GM21515 (cell line): ENCODE measurements at regions not wholly inside any gene's neighbourhood (a gene's known extent, or its start where the extent isn't known, plus 50 kb on each side); places are given as distances from the start of the nearest gene placed in this dataset.
A peak's percentile ranks its signal among the peaks of the same experiment; 100 is the strongest.

Experiments used
- ATAC-seq: cut with Tn5 transposase; IDR thresholded peaks from one replicate; pipeline ENCODE4 v1.9.1; 2021; ENCODE audit not compliant: unreplicated experiment

DNA sequence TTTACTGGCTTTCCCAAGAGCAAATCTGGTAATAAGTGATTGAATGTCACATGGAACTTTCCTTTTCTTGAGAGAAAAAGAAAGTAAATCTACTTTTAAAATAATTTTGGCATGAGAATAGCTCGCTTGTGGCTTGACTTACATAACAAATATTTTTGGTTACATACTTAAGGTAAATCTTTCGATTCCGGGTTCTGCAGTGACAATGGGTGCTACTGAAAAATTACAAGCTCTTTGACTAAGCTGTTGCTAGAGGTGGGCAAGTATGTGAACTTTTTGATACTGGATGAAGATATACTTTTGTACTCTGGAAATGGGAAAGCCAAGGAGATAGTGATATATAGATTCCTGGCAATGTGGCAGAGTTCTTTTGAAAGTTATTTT is 51.9 kb upstream of the OTOL1 start:
- ATAC-seq = no peak

DNA sequence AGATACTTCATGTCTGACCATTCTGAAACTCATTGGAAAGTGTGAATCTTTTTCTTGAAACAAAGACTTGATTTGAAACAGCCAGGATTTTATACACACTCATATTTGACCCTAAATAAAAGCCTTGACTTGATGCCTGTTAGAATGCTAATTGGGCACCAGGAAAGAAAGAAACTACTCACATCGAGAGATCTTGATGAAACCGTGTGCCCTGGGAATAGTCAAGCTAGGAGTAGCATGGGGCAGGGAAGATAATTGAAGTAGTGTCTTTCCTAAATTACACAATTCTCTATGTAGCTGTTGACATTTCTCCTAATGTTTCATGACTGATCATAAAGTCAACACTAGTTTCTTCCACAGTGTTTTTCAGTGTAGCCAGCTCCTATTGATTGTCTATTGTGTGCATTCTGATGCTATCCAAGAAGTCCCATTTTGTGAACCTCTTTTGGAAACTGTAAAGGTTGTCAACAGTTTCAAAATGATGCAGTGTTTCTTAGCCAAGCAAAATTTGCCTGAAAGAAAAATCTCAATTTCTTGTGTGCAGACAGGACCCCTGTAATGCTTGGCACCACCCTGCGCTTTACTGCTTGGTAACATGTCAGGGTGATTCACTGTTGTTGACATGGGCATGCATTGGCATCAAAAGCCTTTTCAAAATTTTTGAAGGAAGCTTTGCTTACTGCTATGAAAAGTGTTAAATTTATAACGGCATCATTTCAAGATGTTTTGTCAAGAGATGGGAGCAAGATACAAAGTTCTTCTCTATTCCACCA is 52.5 kb upstream of the OTOL1 start:
- ATAC-seq = no peak

DNA sequence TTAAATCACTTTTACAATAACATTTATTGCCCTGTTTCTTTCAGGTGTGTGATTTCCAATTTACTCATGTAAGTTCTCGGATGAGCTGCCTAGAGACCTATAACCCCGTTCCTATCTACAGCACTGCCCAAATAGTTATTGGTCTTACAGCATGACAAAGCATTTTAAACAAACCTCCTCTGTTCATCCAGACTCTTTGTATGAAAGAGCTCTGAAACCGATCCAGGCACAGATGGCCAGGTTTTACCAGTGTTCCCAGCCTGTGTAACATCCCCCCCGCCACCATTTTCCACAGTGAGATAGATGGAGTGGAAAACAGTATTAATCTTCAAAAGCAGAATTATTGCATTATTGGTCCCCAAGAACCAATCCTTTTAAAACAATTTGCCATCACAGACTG is 59.0 kb upstream of the SPTSSB start:
- ATAC-seq = no peak

DNA sequence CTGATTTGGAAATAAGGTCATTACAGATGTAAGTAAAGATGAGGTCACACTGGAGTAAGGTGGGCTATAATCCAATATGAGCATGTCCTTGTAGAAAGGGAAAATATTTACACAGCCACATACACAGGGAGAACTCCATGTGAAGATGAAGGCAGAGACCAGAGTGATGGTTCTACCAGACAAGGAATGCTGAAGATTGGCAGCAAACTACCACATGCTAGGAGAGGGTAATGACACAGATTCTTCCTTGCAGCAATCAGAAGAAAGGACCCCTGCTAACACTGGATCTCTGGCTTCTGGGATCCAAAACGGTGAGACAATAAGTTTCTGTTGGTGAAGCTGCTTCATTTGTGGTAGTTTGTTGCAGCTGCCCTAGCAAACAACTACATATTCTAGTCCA is 56.0 kb upstream of the SPTSSB start:
- ATAC-seq = no peak

DNA sequence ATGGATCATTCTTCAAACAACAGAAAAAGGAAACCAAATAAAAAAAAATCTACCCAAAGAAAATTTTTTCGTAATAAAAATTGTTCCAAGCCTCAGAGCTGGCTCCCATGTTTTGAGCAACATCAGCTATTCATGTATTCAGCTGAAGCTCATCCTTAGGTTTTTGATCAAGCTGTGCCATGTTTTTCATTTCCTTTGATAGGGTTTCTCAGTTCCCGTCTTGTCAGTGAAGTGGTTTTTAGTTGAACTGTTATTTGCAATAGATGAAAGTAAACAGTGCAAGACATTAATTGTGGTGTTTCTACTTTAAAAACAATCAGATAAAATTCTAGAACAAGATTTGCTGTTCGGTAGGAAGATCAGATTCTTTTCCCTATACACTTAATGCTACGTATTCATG is 55.4 kb upstream of the SPTSSB start:
- no peak for ATAC-seq

DNA sequence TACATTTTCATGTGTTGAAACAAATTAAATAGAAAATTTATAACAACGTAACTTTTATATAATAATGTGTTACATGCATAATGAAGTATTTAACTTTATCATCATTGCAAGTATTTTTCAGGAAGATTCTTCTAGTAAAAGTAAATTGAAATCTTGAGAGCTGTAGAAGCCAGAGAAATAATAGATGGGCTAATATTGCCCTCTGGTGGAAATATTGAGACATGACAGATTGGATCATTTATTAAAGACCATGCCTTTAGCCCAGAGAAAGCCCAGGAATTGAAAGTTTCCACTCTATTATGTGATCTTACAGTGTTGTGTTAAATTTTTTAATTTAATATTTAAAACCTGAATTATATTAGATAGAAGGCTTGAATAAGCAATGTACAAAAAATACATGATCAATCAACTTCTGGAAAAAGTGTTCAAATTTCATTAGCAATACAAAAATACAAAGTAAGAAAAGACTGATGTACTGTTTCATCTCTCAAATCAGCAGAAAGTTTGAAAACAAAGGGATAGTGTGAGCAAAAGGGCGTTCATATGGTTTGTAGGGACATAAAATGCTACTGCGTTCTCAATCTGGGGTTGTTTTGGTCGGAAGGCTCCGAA is 52.7 kb upstream of the SPTSSB start:
- peak; percentile 65 for ATAC-seq

DNA sequence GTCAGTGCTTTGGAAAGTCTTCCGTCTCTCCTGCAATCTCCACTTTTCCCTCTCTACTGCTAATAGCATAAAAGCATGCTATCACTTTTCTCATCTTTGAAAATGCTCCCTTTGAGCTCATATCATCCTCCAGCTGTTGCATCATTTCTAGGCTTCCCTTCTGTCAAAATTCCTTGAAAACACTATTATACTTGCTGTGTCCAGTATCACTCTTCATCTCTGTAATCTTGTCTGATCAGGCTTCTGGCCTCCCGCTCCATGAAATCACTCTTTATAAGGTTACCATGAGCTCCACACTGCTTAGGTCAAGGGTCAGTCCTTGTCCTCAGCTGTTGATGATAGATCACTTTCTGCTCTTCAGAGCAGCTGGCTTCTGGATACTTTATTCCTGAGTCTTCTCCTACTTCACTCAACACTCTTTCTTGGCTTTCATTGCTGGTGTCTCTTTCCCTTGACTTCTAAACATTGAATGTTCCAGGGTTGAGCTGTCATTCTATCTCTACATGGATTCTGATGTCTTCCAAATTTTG is 50.9 kb upstream of the SPTSSB start:
- ATAC-seq = no peak
